Right forelimb (tissue), 1 donor: ENCODE measurements at regions not wholly inside any gene's neighbourhood (a gene's known extent, or its start where the extent isn't known, plus 50 kb on each side); places are given as distances from the start of the nearest gene placed in this dataset.
"Not testable (repeated sequence)": the region's sequence is repeated elsewhere in the genome, so short reads cannot be mapped to it uniquely, and the experiment has no call there.

ENCODE experiments used
- DNase-seq: peaks from one replicate; pipeline ENCODE4 v3.0.0-alpha.2; 2018

DNA sequence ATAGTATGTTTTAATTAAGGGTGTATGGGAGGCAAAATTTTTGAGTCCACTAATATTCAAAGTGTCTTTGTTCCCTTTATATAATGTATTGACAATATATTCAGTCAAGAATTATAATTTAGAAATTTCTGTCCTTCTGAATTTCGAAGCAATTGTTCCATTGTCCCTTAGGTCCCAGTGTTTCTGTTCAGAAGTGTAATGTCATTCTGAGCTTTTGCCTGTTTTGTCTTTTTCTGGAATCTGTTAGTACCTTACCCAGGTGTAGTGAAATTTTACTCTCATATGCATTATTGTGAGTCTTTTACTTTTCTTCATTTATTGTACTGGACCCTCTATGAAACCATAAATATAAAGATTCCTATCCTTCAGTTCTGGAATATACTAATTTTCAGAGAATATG is 505.7 kb upstream of the KIF2B start:
- DNase-seq, result no peak

DNA sequence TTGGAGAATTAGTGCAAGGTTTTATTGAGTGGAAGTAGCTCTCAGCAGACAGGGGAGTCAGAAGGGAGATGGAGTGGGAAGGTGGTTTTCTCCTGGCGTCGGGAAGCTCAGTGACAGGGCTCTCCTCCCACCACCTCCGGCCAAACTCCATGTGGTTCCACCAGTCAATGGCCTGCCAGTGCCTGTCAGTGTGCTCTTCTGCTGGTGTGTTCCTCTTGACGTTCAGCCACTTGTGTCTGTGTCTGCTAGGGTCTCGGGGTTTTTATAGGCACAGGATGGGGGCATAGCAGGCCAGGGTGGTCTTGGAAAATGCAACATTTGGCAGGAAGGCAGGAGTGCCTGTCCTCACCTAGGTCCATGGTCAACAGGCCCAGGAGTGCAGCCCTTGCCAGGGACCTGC is 506.7 kb upstream of the KIF2B start:
- DNase-seq, result no peak

DNA sequence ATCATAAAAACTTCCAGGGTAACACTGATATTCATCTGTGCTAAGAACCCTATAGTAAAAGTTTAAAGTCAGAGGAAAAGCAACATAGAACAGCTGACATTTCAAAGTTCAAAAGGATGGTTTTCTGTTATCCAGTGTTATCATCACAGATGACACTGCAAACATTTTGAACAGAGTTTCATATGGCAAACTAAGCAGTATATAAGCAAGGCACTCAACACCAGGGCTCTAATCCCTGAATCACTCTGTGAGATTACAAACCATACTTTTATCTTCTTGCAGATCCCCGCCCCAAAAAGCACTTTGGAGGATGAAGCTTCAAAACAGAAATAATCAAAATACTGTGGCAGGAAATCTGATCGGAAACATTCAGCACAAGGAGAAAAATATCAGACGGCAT is 508.2 kb upstream of the KIF2B start:
- DNase-seq, result no peak

DNA sequence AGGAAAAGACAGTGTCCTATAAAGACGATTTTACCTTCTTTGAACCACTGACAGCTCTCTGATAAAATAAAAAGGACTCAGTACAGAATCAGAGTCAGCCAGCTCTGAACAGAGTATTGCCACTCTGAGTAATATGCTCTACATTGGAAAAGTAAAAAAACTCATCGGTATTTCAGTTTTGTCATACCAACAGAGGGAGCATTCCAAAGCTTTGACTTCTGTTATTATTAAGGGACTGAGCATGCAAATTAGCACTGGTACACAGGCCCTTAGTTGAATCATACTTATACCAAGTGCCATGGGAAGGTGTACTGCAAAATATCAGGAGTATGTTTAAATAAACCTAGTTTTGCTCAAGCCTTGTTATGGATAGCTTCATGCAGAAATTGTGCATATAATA is 509.0 kb upstream of the KIF2B start:
- no peak for DNase-seq

DNA sequence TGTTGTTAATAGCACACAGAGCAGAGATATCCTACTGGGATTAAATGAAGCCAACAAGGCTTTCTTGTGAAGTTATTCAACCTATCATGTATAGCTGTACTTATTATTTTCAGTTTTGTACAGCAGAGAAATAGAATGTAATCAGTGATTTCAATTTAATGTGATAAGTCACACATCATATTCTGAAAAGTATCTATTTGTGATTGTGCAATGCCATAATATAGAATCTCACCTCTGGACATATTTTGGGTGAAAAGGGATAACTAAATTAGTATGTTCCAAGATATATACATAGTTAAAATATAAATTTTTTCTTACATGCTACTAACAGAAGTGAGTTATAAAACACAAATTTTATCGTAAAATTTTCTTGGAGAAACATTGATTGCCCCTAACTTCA is 544.3 kb upstream of the KIF2B start:
- no peak for DNase-seq

DNA sequence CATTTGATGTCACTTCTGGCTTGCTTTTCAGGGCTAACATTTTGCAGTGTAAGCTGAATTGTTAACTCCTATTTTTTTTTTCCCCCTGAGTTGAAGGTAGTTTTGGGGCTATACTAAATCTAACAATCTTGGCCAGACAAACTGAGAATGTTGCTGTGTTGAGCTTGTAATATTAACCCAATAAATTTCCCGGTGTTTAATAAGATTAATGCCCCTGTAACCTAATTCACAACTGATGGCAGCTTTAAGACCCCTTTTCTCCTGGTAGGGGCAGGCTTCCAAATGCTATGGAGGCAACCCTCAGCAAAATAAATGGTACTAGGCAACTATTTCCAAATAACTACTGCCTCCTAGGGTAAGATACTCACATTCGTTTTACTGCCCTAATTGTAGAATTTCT is 549.6 kb upstream of the KIF2B start:
- DNase-seq, result no peak

DNA sequence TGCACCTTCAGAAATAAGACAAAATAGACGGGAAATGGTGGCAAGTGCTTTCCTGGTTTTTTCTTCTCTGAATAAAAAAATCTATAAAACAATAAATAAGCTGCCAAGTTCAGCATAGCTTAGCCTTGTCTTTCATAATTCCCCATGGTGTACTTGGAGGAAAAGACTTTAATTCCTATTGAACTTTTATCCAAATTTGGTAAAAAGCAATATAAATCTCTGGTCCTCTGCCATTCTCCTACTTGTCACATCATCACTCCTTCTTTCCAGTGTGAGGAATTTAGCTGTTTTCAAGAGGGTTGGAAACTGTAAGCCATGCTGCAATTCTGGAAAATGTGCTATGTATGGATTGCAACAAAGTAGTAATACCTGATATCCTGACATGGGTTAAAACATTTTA is 551.8 kb upstream of the KIF2B start:
- DNase-seq, result no peak

DNA sequence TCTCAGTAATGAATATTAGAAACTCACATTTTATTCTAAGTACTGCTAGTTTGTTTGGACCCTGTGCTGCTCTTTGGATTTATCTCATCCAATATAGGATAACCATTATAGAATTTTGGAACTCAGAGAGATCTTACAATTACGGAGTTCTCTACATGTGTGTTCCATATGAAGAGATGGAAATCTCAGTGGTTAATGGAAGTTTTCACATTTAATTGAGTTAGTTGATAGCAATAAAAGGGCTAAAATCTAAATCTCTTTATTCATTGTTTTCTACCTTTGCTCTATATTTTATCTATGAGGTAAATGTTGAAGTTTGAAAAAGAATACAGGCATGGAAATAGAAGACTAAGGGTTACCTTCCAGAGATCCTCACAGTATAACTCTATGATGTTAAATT is 558.0 kb upstream of the KIF2B start:
- no peak for DNase-seq

DNA sequence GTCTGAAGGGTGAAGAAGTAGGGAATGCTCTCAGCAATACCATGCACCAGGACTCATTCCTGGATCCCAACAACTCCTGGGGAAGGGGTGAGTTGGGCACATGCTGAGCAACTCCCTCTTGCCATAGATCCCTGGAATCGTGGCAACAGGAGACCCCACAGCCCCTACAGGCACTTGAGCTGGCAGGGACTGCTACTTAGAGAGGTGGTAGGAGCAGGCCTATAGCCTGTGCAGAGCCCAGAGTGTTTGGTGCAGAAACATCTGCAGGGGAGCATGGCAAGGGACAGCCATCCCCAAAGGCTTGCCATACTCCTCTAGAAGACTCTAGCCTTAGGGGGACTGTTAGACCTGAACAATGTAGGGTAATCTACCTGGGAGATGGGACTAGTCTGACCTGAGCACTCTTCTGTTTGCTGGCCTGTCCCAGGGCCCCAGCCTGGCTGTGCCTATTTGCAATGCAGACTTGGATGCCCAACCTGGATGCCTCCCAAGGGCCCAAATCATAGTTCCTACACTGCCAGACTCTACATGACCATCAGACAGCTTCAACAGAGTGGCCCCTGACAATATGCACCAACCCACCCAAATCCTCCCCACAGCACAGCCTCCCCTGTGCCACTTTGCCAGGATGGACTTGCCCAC is 568.6 kb upstream of the KIF2B start:
- no peak for DNase-seq

DNA sequence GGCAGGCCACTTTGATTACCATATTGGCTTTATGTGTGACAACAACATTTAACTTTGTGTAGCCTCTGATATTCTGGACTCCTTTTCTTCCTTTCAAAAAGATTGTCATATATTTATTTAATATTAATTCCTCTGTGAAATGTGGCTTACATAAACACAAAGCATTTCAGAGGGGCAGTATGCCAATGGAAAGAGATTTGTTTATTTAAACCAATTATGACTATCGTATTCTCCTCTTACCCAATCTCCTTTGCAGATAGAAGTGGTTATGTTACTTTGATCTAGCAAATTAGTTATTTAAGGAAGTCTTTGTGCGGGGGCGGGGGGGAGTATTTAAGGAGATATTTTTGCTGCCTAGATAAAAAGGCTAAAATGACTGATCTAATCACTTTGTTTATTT is 573.7 kb upstream of the KIF2B start:
- no peak for DNase-seq

DNA sequence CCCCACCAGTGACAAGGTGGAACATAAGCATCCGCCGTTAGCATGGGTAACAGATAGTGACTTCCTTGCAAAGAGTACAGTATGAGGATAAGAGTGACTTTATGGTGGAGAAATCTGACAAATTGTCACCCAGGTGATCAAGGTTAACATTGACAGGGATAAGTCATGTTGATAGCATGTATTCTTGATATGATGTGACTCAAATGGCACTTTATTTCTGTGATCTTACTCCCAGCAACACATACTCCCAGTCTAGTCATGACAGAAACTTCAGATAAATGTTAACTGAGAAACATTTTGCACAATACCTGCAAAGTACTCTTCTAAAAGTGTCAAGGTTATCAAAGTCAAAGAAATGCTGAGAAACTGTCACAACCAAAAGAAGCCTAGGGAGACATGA is 588.6 kb upstream of the KIF2B start:
- DNase-seq, result no peak

DNA sequence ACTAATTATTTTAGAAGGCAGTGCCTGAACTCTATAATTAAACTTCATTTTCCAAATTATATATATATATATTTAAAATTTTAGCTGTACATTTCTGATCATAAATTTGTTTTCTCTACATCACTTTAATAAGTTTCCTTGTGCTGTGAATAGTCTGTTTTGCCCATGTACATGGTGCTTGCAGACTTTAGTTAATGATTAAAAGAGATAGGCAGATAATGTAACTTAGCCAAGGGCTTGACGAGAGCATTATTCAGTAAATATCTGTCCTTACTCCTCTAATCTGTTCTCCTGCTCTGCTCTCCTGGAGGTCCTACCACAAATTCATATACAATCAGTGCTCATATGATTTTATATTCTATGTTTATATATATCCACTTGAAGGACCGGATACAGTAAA is 595.2 kb upstream of the KIF2B start:
- no peak for DNase-seq

DNA sequence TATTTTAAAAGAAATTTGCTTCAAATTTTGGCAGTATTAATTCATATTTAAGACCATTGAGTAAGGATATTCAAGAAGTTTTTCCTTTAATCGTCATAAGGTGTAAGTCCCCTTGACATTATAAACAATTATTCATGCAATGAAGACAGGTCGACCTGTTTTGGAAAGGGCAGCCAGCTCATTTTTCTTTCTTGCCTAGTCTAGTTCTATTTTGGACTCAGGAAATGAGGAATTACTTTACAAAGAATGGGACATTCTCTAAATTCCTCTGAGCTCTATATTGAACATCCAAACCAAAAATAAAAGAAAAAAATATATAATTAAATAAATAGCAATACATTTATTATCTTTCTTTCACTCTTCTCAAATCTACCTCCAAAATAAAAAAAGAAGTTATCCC is 595.6 kb upstream of the KIF2B start:
- no peak for DNase-seq

DNA sequence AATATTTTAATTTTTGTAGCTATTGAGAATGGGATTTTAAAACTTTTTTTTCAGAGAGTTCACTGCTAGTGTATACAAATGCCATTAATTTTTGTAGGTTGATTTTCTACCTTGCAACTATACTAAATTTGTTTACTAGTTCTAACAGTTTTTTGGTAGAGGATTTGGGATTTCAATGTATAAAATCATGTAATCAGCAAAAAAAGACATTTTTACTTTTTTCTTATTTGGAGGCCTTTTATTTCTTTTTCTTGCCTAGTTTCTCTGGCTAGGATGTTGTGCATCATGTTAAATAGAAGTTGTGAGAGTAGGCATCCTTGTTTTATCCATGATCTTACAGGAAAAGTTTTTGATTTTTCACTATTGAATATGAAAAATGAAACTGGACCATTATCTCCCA is 602.9 kb upstream of the KIF2B start:
- DNase-seq, result no peak

DNA sequence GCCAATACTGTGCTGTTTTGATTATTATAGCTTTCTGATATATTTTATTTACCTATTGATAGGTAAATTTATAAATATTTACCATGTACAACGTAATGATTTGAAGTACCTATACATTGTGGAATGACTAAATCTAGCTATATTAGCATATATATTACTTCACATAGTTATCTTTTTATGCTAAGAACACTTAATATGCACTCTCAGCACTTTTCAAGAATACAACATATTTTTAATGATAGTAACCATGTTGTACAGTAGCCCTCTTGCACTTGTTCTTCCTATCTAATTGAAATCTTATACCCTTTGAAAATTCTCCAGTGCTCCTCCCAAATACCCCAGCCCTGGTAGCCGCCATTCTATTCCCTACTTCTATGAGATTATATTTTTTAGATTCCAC is 604.0 kb upstream of the KIF2B start:
- DNase-seq, result no peak

DNA sequence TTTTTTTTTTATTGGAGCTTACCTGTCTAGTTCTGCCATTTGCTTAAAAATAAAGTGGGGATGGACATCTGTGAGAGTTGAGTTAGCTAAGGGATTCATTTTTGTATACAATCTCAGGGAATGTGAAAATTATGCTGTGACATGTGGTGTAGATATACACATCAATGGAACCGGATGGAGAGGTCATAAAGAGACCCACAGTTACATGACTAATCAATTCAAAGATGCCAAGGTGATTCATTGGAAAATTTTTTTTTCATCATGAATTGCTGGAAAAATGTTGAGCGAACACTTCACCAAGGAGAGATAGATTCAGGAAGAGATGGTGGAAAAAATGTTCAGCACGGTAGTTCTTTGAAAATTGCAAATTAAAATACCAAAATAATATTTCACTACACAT is 605.4 kb upstream of the KIF2B start:
- DNase-seq, result no peak

DNA sequence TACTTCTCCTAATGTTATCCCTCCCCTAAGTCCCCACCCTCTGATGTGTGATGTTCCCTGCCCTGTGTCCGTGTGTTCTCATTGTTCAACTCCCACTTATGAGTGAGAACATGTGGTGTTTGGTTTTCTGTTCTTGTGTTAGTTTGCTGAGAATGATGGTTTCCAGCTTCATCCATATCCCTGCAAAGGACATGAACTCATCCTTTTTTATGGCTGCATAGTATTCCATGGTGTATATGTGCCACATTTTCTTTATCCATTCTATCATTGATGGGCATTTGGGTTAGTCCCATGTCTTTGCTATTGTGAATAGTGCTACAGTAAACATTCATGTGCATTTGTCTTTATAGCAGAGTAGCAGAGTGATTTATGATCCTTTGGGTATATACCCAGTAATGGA is 613.8 kb upstream of the KIF2B start:
- DNase-seq, result not testable (repeated sequence)

DNA sequence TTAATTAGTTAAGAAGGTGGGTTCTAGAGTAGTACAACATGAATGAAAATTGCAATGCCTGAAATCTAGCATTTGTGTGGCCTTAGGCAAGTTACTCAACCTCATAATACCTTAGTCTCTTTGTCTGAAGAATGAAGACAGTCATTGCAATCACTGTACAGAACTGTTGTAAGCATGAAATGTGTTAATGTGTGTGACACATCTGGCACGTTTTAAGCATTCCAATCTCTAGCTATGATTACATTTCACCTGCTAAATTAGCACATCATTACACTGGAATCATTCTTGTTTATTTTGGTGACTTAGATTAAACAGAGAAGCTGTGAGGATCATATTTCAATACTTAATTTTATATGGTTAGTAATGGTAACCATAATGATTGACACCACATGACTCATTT is 629.7 kb upstream of the KIF2B start:
- no peak for DNase-seq

DNA sequence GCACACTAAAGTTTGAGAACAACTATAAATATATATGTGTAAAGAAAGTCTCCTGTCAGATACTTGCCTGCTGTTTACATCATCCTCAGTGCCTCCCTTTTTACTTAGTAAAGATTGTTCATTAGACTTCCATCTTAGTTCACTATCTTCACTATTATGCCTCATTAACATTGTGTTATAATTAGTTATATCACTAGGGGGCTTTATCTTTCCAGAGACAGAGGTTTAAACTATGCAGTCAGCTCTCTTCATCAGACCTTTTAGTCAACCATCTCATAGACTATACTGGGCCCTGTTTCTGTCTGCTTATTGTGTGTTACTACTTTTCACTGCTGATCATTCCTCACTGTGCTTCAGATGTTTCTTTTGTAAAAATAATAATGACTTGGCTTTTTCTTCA is 630.8 kb upstream of the KIF2B start:
- DNase-seq, result no peak

DNA sequence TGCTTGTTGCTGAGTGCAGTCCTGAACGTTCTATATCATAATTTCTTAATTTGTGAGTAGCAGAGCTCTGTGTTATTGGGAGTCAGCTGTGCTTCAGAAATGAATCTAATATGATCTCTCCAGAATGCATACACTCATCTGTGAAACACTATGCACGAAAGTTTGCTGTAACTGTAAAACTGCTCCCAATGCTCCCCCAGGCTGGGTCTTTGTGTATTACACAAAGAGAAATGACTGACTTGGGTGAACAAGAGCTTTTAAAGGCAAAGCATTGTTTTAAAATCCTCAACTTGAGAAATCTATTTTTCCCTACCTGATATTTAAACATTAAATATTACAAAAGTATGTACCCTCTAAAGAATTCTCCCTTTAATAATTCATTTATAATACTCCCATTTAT is 636.7 kb upstream of the KIF2B start:
- no peak for DNase-seq

DNA sequence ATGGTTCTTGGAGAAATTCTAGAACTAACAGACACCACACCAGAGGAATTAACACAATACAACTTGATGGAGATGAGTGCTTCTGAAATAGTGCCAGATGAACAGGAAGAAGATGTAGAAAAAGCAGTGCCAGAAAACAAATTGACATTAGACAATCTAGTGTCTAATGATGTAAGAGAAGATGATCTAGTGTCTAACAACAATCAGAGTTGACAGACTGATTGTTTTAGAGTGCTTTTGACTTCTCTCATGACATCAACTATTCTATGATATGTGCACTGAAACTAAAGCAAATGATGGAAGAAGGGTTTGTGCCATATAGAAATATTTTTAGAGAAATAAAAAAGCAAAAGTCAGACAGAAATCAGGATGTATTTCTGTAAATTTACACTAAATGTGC is 646.1 kb upstream of the KIF2B start:
- DNase-seq, result no peak

DNA sequence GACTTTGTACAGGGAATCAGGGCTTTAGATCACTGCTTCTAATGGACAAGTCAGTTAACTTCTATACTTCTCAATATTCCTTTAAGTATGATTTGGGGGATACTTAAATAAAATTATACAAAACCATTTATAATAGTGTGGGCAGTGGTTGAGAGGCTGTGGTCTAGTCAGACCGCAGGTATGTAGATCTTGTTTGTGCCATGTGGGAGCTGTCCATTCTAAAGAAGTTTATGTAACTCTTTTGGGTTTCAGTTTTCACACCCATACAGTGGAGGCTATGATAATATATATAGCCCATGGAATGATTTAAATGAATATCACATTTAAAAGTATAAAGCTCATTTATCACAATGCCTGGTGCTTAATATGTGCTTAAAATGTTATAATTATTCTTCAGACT is 654.3 kb upstream of the KIF2B start:
- DNase-seq, result no peak

DNA sequence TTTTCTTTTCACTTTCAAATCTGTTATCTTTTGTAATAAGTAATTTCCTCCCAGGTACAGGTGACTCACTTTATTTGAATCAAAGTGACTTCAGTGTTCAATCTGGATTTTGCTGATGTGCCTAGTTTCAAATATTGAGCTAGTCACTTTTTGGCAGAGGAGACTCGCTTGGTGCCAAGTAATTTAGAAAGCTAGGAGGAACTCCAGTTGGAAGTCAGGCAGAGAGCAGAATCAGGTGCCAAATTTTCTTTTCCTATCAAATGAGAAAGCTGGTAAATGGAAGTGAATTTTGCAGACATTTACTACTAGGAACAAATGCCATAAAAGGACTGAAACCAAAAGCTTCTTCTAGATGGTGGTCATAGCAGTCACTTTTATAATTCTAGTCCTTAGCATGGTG is 656.0 kb upstream of the KIF2B start:
- DNase-seq, result no peak

DNA sequence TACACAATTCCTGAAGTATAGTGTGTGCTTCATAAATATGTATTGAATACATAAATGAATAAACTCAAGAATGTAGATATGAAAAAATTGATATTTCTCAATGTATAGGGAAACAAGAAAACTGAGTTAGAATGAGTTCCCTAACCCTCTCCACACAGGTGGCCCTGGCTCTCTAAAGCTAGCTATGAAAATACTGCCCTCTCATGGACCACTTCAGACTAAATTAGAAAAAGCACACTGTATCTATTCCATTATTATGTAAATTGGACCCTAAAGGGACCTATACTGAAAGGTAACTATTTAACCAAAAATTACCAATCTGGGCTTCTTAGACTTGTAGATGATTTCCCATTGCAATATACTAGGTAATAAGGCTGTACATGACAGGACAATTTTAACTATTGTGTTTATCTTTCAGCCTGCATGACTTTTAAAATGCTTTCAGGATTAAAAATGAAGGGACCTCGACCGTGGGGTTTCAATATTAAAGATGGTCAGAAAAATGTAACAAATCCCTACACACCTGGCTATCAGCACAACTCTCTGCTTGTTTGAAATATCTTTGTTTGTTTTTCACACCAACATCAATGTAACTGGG is 672.5 kb upstream of the KIF2B start:
- no peak for DNase-seq

DNA sequence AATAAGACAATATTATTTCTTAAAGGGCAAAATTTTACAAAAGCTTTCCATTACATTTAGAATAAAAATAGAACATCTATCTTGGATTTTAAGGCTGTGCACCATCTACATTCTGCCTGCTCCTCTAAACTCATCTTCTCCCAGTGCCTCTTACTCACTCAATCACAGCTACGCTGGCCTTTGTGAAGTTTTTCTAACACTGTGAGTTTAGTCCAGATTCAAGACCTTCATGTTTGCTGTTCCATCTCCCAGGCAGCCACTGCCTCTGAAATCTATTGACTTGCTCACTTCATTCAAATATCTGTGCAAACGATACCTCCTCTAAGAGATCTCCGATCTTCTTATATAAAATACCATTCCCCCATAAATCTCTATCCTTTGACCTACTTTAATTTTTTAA is 673.4 kb upstream of the KIF2B start:
- DNase-seq, result no peak

DNA sequence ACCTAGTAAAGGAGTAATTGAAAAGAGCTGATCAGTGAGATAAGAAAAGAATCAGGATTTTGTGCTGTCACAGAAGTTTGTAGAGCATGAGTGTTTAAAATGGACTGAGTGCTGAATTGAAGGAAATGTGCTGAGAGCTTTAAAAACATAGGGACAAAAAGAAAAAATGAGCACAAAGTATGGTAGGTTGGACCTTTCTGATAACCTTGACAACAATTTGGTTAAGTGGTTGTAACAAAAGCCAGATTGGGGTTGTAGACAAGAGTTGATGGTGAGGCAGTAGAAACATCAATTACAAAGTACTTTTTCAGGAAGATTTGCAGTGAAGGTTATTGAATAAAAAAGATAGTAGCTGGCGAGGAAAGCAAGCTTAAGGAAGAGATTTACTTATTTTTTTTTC is 674.7 kb upstream of the KIF2B start:
- no peak for DNase-seq
